Right atrium auricular region (tissue), 2 donors: ENCODE measurements at regions not wholly inside any gene's neighbourhood (a gene's known extent, or its start where the extent isn't known, plus 50 kb on each side); places are given as distances from the start of the nearest gene placed in this dataset.

Experiments
- DNase-seq: peaks from one replicate; pipeline ENCODE4 v3.0.0-alpha.2; 2019; ENCODE audit warnings: low spot score
- H3K27ac ChIP-seq, 2 donors: fragments of 200-600 bp; sonication (generic); 1 replicate in 1 of 2; 2 replicates in 1 of 2; pipeline ENCODE4 v1.5.1; 2016 to 2019
- H3K27me3 ChIP-seq, 2 donors: fragments of 200-600 bp; sonication (generic); one replicate each; pipeline versions ENCODE4 v1.5.1 to v1.6.0; 2017 to 2019
- H3K36me3 ChIP-seq: fragments of 200-600 bp; sonication (generic); one replicate; pipeline ENCODE4 v1.5.1; 2016
- H3K4me1 ChIP-seq, 2 donors: fragments of 200-600 bp; sonication (generic); one replicate each; pipeline versions ENCODE4 v1.5.1 to v1.6.0; 2017 to 2019
- H3K4me3 ChIP-seq, 2 donors: fragments of 200-600 bp; sonication (generic); 1 replicate in 1 of 2; 2 replicates in 1 of 2; pipeline ENCODE4 v1.5.1; 2017 to 2019; ENCODE audit warnings: mild to moderate bottlenecking in 1 of 2, moderate library complexity in 1 of 2
- H3K9me3 ChIP-seq, 2 donors: fragments of 200-600 bp; sonication (generic); one replicate each; pipeline ENCODE4 v1.5.1; 2019
- TF ChIP-seq, protein P1 (sequence below), 2 donors: fragments of 200-600 bp; sonication (generic); IDR thresholded peaks; one replicate each; pipeline ENCODE4 v1.5.1; 2019; ENCODE audit warnings: antibody characterized with exemption in 2 of 2

DNA sequence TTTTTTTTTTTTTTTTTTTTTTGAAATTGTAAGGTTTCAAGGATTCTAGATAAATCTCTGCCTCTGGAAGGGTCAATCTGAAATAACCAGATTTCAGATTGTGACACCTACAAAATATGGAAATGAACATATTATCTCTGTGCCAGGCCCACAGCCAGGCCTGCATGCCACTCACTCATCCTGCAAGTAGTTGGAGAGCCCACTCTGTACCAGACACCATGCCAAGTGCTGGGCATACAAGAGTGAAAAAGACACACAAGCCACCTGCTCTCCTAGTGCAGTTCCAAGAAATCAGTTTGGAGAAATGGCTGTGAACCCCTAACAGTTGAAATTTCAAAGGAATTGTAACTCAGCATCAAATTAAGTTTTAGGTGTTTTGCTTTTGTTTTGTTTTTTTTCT is 145.9 kb upstream of the NOCT start:
- Histone ChIP-seq H3K27me3 (no peaks in the 10 kb centered on the region), H3K4me1 (peaks cover 0 to 23% of the 10 kb centered on the region in 2 donors), H3K36me3 (no peaks in the 10 kb centered on the region), H3K9me3 (no peaks in the 10 kb centered on the region), H3K27ac (no peak overlapping the region), H3K4me3 (no peak overlapping the region)
- DNase-seq, result no peak
- TF ChIP-seq, protein P1, sequence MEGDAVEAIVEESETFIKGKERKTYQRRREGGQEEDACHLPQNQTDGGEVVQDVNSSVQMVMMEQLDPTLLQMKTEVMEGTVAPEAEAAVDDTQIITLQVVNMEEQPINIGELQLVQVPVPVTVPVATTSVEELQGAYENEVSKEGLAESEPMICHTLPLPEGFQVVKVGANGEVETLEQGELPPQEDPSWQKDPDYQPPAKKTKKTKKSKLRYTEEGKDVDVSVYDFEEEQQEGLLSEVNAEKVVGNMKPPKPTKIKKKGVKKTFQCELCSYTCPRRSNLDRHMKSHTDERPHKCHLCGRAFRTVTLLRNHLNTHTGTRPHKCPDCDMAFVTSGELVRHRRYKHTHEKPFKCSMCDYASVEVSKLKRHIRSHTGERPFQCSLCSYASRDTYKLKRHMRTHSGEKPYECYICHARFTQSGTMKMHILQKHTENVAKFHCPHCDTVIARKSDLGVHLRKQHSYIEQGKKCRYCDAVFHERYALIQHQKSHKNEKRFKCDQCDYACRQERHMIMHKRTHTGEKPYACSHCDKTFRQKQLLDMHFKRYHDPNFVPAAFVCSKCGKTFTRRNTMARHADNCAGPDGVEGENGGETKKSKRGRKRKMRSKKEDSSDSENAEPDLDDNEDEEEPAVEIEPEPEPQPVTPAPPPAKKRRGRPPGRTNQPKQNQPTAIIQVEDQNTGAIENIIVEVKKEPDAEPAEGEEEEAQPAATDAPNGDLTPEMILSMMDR (IDR thresholded peaks at IDR 0.05), result no peak

DNA sequence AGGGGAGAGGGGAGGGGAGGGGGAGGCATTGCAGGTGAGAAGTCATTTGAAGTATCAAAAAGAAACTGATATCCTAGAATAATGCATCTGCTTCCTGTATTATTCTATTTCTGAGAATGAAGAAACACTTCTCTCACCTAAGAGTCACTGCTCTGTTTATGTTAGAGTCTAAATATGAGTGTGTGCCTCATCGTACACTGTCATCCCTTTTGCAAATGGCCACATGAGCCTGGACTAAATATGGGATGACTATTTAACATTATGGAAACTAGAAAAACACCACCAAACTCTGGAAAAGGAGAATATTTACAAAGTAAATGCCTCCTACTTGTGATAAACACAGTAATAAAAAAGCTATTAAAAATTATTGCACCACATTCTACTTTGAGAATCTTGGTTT is 146.4 kb upstream of the NOCT start:
- Histone ChIP-seq H3K27me3 (no peaks in the 10 kb centered on the region), H3K4me1 (peaks cover 0 to 23% of the 10 kb centered on the region in 2 donors), H3K9me3 (no peaks in the 10 kb centered on the region), H3K27ac (no peak overlapping the region), H3K4me3 (no peak overlapping the region), H3K36me3 (no peaks in the 10 kb centered on the region)
- TF ChIP-seq, protein P1 (IDR thresholded peaks at IDR 0.05), result no peak
- DNase-seq, result no peak

DNA sequence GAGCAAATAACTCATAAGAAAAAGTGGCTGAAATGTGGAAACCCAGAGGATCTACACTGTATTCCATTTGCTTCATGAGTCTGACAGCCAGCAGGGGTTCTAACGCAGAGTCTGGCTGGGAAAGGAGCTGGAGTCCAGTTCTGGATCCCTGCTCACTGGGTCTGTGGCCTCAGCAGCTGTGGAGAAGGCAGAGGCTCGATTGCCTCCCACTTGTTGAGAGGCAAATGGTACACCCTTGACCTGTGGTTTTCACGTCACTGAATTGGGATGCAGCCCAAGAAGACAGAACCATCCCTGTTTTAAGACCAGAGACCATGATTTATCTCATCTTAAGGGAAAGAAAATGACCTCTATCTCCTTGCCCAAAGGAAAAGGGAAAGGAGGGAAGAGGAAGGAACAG is 147.0 kb upstream of the NOCT start:
- H3K9me3 ChIP-seq, result no peaks in the 10 kb centered on the region
- no peaks in the 10 kb centered on the region for H3K36me3 ChIP-seq
- H3K4me1 ChIP-seq, result peaks cover 0 to 23% of the 10 kb centered on the region in 2 donors
- H3K27me3 ChIP-seq, result no peaks in the 10 kb centered on the region
- DNase-seq, result no peak
- TF ChIP-seq, protein P1 (IDR thresholded peaks at IDR 0.05), result no peak
- no peak overlapping the region for H3K4me3 ChIP-seq
- no peak overlapping the region for H3K27ac ChIP-seq

DNA sequence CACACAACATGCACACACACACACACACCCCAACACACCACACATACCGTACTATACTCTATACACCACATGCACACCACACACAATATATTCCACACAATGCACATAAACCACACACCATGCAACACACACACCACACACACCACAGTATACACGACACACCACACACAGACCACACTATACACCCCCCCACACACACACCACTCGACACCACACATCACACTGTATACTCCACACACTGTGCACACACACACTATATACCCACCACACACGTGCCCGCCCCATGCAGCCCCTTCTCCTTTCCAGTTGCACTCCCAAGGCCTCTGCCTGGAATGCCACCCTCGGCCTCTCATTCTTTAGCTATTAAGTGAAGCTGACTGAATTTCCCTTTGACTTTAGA is 148.2 kb upstream of the NOCT start:
- no peaks in the 10 kb centered on the region for H3K27me3 ChIP-seq
- DNase-seq, result no peak

DNA sequence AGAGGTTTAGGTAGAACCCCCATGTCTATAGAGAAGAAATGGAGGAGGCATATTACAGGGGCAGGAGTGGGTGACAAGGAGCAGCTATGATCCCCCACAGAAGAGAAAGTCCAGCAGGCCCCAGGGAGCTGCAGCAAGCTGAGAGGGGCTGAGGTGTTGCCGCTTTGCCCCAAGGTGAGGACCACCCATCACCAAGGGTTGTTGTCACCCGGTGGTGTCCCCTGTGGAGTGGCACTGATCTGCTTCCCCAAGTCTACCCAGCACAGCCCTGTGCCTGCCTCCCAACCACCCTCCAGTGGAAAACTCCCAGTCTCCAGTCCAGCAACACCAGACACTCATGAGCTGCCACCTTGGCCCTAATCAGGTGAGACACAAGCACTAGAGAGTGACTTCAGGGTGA is 149.3 kb upstream of the NOCT start:
- Histone ChIP-seq H3K36me3 (no peaks in the 10 kb centered on the region), H3K9me3 (no peaks in the 10 kb centered on the region), H3K4me1 (peaks cover 0 to 21% of the 10 kb centered on the region in 2 donors), H3K4me3 (no peak overlapping the region), H3K27ac (no peak overlapping the region), H3K27me3 (no peaks in the 10 kb centered on the region)
- TF ChIP-seq, protein P1 (IDR thresholded peaks at IDR 0.05), result no peak
- DNase-seq, result no peak

More for the DNA sequence above, 148.2 kb upstream of the NOCT start:
- Histone ChIP-seq H3K36me3 (no peaks in the 10 kb centered on the region), H3K27ac (no peak overlapping the region), H3K9me3 (no peaks in the 10 kb centered on the region), H3K4me1 (peaks cover 0 to 23% of the 10 kb centered on the region in 2 donors), H3K4me3 (no peak overlapping the region)
- TF ChIP-seq, protein P1 (IDR thresholded peaks at IDR 0.05), result no peak

DNA sequence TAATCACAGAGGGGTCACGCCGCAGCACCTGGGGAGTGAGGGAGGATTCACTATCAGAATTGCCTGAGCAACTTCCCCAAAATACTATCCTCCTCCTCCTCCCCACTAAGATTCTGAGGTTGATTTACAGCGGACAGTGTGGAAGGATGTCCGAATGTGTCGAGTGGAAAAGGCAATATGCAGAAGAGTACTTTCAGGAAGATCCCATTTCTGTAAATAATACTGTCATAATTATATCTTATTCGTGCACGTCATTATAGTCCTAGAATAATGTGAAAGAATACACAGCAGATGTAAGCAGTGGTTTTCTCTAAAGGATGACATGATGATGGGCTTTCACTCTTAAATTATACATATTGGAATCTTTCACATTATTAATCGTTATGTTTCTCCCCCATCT is 149.8 kb upstream of the NOCT start:
- no peak for DNase-seq
- TF ChIP-seq, protein P1 (IDR thresholded peaks at IDR 0.05), result no peak
- Histone ChIP-seq H3K27ac (no peak overlapping the region), H3K27me3 (no peaks in the 10 kb centered on the region), H3K9me3 (no peaks in the 10 kb centered on the region), H3K4me3 (no peak overlapping the region), H3K36me3 (no peaks in the 10 kb centered on the region), H3K4me1 (peaks cover 0 to 16% of the 10 kb centered on the region in 2 donors)
